HFF-Myc (cell line): ENCODE measurements at regions not wholly inside any gene's neighbourhood (a gene's known extent, or its start where the extent isn't known, plus 50 kb on each side); places are given as distances from the start of the nearest gene placed in this dataset.

ENCODE experiments used
- DNase-seq: peaks from one replicate; pipeline ENCODE4 v3.0.0-alpha.2; 2011; ENCODE audit warnings: low read depth; ENCODE audit errors: extremely low read depth
- H3K4me3 ChIP-seq: replicated peaks from 2 replicates; pipeline ENCODE4 v1.5.1; 2011; ENCODE audit warnings: low read depth, mild to moderate bottlenecking, control low read depth, low read length
- CTCF ChIP-seq: IDR thresholded peaks from 2 replicates; pipeline ENCODE4 v1.5.1; 2012; ENCODE audit warnings: mild to moderate bottlenecking, low read depth, low read length, control low read depth; ENCODE audit errors: missing control alignments

DNA sequence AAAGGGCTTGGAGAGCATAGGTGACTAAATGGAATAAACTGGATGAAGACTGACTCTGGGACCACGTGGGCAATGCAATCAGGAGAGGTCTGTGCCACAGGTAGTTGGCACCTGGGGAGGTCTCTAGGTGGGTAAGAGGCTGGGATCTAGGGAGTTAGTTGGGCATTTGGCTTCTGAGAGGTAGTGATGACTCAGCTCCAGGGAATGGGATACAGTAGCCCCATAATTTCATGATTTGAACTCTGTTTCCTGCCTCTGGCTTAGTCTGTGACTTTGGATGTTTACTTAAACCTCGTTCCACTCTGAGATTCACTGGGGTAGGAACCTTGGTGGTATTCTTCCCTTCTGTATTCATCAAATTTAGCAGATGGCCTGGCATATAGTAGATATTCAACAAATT lies 240.8 kb downstream of the KIF4B start:
- H3K4me3 ChIP-seq = no peak overlapping the region
- no peak for DNase-seq
- TF ChIP-seq CTCF = no peak

DNA sequence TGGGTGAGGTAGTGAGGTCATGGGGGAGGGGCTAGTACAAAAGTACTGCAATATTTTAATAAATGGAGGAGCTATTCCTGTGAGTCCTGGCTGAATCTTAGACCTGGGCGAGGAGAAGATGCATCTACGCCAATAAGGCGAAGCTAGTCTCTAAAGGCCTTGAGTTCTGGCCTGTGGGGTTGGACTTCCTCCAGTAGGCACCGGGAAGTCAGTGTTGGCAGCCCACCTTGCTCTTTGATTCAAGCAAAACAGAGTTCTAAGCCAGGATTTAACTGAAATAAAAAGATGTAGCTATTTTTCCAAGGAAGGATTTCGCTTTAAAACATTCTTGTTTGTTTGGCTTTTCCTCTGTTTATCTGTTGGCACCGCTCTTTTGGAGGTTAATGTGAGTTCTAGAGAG lies 244.6 kb downstream of the KIF4B start:
- no peak for TF ChIP-seq CTCF
- H3K4me3 ChIP-seq = no peak overlapping the region
- no peak for DNase-seq

- no peak for DNase-seq
- TF ChIP-seq CTCF = no peak
- H3K4me3 ChIP-seq = no peak overlapping the region
Observed at GRCh38 chr5:155259648-155260047, 246.1 kb downstream of the KIF4B start.

- no peak for TF ChIP-seq CTCF
- DNase-seq = no peak
- no peak overlapping the region for H3K4me3 ChIP-seq
Observed at GRCh38 chr5:155260798-155261197, 247.2 kb downstream of the KIF4B start.

DNA sequence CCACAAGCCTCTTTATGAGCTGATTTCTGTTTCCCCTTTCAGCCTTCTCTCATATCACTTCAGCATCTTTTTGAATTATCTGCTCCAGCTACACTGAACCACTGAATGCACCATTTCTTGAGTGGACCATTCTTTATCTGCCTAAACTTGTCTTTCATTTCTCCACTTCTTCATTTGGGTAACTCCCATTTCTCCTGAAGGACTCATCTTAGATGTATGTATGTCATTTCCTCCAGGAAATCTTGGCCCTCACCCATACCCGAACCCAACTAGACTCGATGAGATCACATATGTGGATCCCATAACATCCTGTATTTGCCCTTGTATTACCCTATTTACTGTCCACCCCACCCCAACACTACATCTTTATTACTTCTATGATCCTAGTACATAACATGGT lies 249.8 kb downstream of the KIF4B start:
- H3K4me3 ChIP-seq = no peak overlapping the region
- no peak for TF ChIP-seq CTCF
- DNase-seq = no peak

DNA sequence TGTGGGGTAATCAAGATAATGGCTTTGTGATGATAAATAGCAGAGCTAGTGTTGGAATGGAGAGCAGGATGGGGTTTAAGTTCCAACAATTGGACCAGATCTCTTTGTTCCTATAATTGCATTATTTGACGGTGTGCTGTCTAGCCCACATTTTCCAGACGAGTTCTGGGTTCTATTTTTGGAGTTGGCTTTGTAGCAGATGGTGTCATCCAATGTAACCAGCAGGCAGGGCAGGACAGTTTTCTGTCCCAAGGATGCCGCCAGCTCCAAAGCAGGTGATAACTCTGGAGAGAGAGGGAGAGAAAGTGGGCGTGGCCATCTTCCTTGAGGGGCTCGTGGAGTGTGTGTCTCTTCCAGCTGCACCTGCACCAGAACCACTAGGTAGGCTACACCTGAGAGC lies 251.3 kb downstream of the KIF4B start:
- H3K4me3 ChIP-seq = no peak overlapping the region
- DNase-seq = no peak
- no peak for TF ChIP-seq CTCF

DNA sequence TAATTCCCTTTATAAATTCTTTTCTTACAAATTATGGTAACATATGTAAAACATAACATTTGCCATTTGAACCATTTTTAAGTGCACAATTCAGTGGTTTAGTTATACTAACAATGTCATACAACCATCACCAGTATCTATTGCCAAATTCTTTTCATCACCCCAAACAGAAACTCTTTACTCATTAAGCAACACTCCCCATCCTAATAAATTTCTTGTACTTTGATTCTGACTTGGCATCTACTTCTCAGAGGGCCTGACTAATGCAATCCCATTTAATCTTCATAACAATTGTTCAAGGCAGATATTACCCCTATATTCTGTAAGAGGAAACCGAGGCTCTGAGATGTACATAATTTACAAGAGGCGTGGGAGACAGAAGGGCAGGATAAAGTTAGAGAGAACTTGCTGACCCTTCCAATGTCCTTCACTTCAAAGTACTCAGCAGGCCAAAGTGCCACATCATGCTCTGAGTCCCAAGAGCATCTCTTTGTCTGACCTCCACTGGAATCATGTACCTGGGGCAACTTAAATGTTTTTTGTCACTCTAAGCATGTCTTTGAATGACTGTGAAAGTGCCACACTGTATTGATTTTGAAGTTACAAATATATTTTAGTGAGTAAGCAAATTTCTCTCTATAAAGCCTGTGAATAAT lies 255.3 kb downstream of the KIF4B start:
- no peak for DNase-seq
- no peak overlapping the region for H3K4me3 ChIP-seq
- TF ChIP-seq CTCF = no peak
